ENCODE measurements at regions not wholly inside any gene's neighbourhood (a gene's known extent, or its start where the extent isn't known, plus 50 kb on each side); places are given as distances from the start of the nearest gene placed in this dataset.
A peak's percentile ranks its signal among the peaks of the same experiment; 100 is the strongest.

- in situ Hi-C loops (cut with HindIII; ENCODE audit: low pct_unique_long_range_greater_than_20kb, low sequenced_read_pairs): no loop called here
Measured at GRCh38 chr3:144175644-144176425, 204.2 kb downstream of the DIPK2A start.

GRCh38 chr3:144177649-144178048, 206.0 kb downstream of the DIPK2A start:
- DNase-seq (ENCODE audit: low read depth, low spot score): no peak

More at GRCh38 chr3:144175644-144176425, 204.2 kb downstream of the DIPK2A start:
- DNase-seq (ENCODE audit: low read depth, low spot score): no peak

GRCh38 chr3:144178607-144179006, 207.0 kb downstream of the DIPK2A start:
- no peak for DNase-seq (ENCODE audit: low read depth, low spot score)
- in situ Hi-C loops (cut with HindIII; ENCODE audit: low pct_unique_long_range_greater_than_20kb, low sequenced_read_pairs): no loop called here

More at GRCh38 chr3:144177649-144178048, 206.0 kb downstream of the DIPK2A start:
- in situ Hi-C loops (cut with HindIII; ENCODE audit: low pct_unique_long_range_greater_than_20kb, low sequenced_read_pairs): no loop called here

- in situ Hi-C loops (cut with HindIII; ENCODE audit: low pct_unique_long_range_greater_than_20kb, low sequenced_read_pairs): no loop called here
- no peak for DNase-seq (ENCODE audit: low read depth, low spot score)
Measured at GRCh38 chr3:144181062-144181461, 209.4 kb downstream of the DIPK2A start.

- in situ Hi-C loops (cut with HindIII; ENCODE audit: low pct_unique_long_range_greater_than_20kb, low sequenced_read_pairs): no loop called here
Measured at GRCh38 chr3:144182501-144182900, 210.9 kb downstream of the DIPK2A start.

GRCh38 chr3:144185276-144185675, 213.7 kb downstream of the DIPK2A start:
- in situ Hi-C loops (cut with HindIII; ENCODE audit: low pct_unique_long_range_greater_than_20kb, low sequenced_read_pairs): no loop called here
- DNase-seq (ENCODE audit: low read depth, low spot score): no peak

More at GRCh38 chr3:144182501-144182900, 210.9 kb downstream of the DIPK2A start:
- no peak for DNase-seq (ENCODE audit: low read depth, low spot score)

- DNase-seq (ENCODE audit: low read depth, low spot score): no peak
- in situ Hi-C loops (cut with HindIII; ENCODE audit: low pct_unique_long_range_greater_than_20kb, low sequenced_read_pairs): no loop called here
Measured at GRCh38 chr3:144187531-144188210, 216.0 kb downstream of the DIPK2A start.

- no peak for DNase-seq (ENCODE audit: low read depth, low spot score)
- in situ Hi-C loops (cut with HindIII; ENCODE audit: low pct_unique_long_range_greater_than_20kb, low sequenced_read_pairs): no loop called here
Measured at GRCh38 chr3:144189044-144189443, 217.4 kb downstream of the DIPK2A start.

GRCh38 chr3:144197116-144197515, 225.5 kb downstream of the DIPK2A start:
- in situ Hi-C loops (cut with HindIII; ENCODE audit: low pct_unique_long_range_greater_than_20kb, low sequenced_read_pairs): no loop called here
- DNase-seq (ENCODE audit: low read depth, low spot score): no peak

- in situ Hi-C loops (cut with HindIII; ENCODE audit: low pct_unique_long_range_greater_than_20kb, low sequenced_read_pairs): no loop called here
- no peak for DNase-seq (ENCODE audit: low read depth, low spot score)
Measured at GRCh38 chr3:144197582-144197981, 226.0 kb downstream of the DIPK2A start.

- no peak for DNase-seq (ENCODE audit: low read depth, low spot score)
- in situ Hi-C loops (cut with HindIII; ENCODE audit: low pct_unique_long_range_greater_than_20kb, low sequenced_read_pairs): no loop called here
Measured at GRCh38 chr3:144200004-144200403, 228.4 kb downstream of the DIPK2A start.

GRCh38 chr3:144200466-144200865, 228.8 kb downstream of the DIPK2A start:
- DNase-seq (ENCODE audit: low read depth, low spot score): no peak
- in situ Hi-C loops (cut with HindIII; ENCODE audit: low pct_unique_long_range_greater_than_20kb, low sequenced_read_pairs): no loop called here

GRCh38 chr3:144221761-144222160, 250.1 kb downstream of the DIPK2A start:
- in situ Hi-C loops (cut with HindIII; ENCODE audit: low pct_unique_long_range_greater_than_20kb, low sequenced_read_pairs): no loop called here
- no peak for DNase-seq (ENCODE audit: low read depth, low spot score)

GRCh38 chr3:144229330-144229729, 257.7 kb downstream of the DIPK2A start:
- in situ Hi-C loops (cut with HindIII; ENCODE audit: low pct_unique_long_range_greater_than_20kb, low sequenced_read_pairs): no loop called here
- DNase-seq (ENCODE audit: low read depth, low spot score): no peak

GRCh38 chr3:144229953-144230352, 258.3 kb downstream of the DIPK2A start:
- no peak for DNase-seq (ENCODE audit: low read depth, low spot score)
- in situ Hi-C loops (cut with HindIII; ENCODE audit: low pct_unique_long_range_greater_than_20kb, low sequenced_read_pairs): no loop called here

- in situ Hi-C loops (cut with HindIII; ENCODE audit: low pct_unique_long_range_greater_than_20kb, low sequenced_read_pairs): no loop called here
- DNase-seq (ENCODE audit: low read depth, low spot score): no peak
Measured at GRCh38 chr3:144235489-144235888, 263.9 kb downstream of the DIPK2A start.

- in situ Hi-C loops (cut with HindIII; ENCODE audit: low pct_unique_long_range_greater_than_20kb, low sequenced_read_pairs): no loop called here
- no peak for DNase-seq (ENCODE audit: low read depth, low spot score)
Measured at GRCh38 chr3:144237351-144237750, 265.7 kb downstream of the DIPK2A start.

- in situ Hi-C loops (cut with HindIII; ENCODE audit: low pct_unique_long_range_greater_than_20kb, low sequenced_read_pairs): no loop called here
- DNase-seq (ENCODE audit: low read depth, low spot score): peak; percentile 53
Measured at GRCh38 chr3:144241404-144241803, 269.8 kb downstream of the DIPK2A start.

GRCh38 chr3:144242747-144243146, 271.1 kb downstream of the DIPK2A start:
- in situ Hi-C loops (cut with HindIII; ENCODE audit: low pct_unique_long_range_greater_than_20kb, low sequenced_read_pairs): no loop called here
- DNase-seq (ENCODE audit: low read depth, low spot score): no peak
